ENCODE measurements at regions not wholly inside any gene's neighbourhood (a gene's known extent, or its start where the extent isn't known, plus 50 kb on each side); places are given as distances from the start of the nearest gene placed in this dataset.

DNA sequence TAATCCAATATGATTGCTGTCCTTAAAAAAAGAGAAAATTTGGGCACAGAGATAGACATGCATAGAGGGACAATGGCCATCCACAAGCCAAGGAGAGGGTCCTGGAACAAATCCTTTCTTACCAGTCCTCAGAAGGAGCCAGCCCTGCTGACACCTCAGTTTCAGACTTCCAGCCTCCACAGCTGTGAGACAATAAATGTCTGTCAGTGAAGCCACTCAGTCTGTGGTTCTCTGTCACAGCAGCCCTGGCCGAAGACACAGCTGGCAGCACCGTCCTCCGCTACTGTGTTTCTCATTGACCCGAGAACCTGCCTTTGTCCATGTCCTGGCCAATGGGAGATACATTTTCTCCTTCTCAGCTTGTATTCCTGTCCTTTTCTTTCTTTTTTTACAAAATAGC lies 207.9 kb downstream of the TM9SF2 start:
- no peaks in the 10 kb centered on the region for H3K4me1 Mint-ChIP-seq (ENCODE audit: low read depth)
- CTCF ChIA-PET: no interaction called here
- POLR2A ChIA-PET: no interaction called here
- H3K9me3 Mint-ChIP-seq: no peaks in the 10 kb centered on the region
- intact Hi-C loops (cut with micrococcal nuclease): no loop called here
- DNase-seq: no peak
- no peaks in the 10 kb centered on the region for H3K27me3 Mint-ChIP-seq
- H3K4me3 Mint-ChIP-seq: no peak overlapping the region
- no peak overlapping the region for H3K27ac Mint-ChIP-seq
- no peaks in the 10 kb centered on the region for H3K36me3 Mint-ChIP-seq

GRCh38 chr13:99704390-99704789 lies 203.1 kb downstream of the TM9SF2 start:
- no peak overlapping the region for H3K4me3 Mint-ChIP-seq
- H3K27ac Mint-ChIP-seq: no peak overlapping the region
- POLR2A ChIA-PET: no interaction called here
- H3K36me3 Mint-ChIP-seq: no peaks in the 10 kb centered on the region
- no peak for DNase-seq
- intact Hi-C loops (cut with micrococcal nuclease): no loop called here
- peaks cover 4% of the 10 kb centered on the region for H3K4me1 Mint-ChIP-seq (ENCODE audit: low read depth)
- no peaks in the 10 kb centered on the region for H3K27me3 Mint-ChIP-seq
- CTCF ChIA-PET: no interaction called here
- no peaks in the 10 kb centered on the region for H3K9me3 Mint-ChIP-seq

- no peaks in the 10 kb centered on the region for H3K36me3 Mint-ChIP-seq
- ChIA-PET POLR2A (no interaction called here), CTCF (no interaction called here)
- H3K4me1 Mint-ChIP-seq (ENCODE audit: low read depth): peaks cover 4% of the 10 kb centered on the region
- intact Hi-C loops (cut with micrococcal nuclease): no loop called here
- DNase-seq: no peak
- no peaks in the 10 kb centered on the region for H3K27me3 Mint-ChIP-seq
- H3K27ac Mint-ChIP-seq: no peak overlapping the region
- no peak overlapping the region for H3K4me3 Mint-ChIP-seq
- no peaks in the 10 kb centered on the region for H3K9me3 Mint-ChIP-seq
Observed at GRCh38 chr13:99703908-99704307, 202.6 kb downstream of the TM9SF2 start.

GRCh38 chr13:99702687-99703319 lies 201.5 kb downstream of the TM9SF2 start:
- no peaks in the 10 kb centered on the region for H3K9me3 Mint-ChIP-seq
- no peak overlapping the region for H3K4me3 Mint-ChIP-seq
- DNase-seq: no peak
- CTCF ChIA-PET: no interaction called here
- no peaks in the 10 kb centered on the region for H3K27me3 Mint-ChIP-seq
- H3K4me1 Mint-ChIP-seq (ENCODE audit: low read depth): peaks cover 4% of the 10 kb centered on the region
- POLR2A ChIA-PET: no interaction called here
- H3K27ac Mint-ChIP-seq: no peak overlapping the region
- H3K36me3 Mint-ChIP-seq: no peaks in the 10 kb centered on the region
- intact Hi-C loops (cut with micrococcal nuclease): no loop called here

GRCh38 chr13:99700468-99700867 lies 199.2 kb downstream of the TM9SF2 start:
- intact Hi-C loops (cut with micrococcal nuclease): no loop called here
- POLR2A ChIA-PET: no interaction called here
- Mint-ChIP-seq H3K27ac (no peak overlapping the region), H3K4me3 (no peak overlapping the region), H3K4me1 (ENCODE audit: low read depth) (peaks cover 4% of the 10 kb centered on the region), H3K27me3 (no peaks in the 10 kb centered on the region), H3K36me3 (no peaks in the 10 kb centered on the region), H3K9me3 (no peaks in the 10 kb centered on the region)
- CTCF ChIA-PET: no interaction called here
- no peak for DNase-seq

DNA sequence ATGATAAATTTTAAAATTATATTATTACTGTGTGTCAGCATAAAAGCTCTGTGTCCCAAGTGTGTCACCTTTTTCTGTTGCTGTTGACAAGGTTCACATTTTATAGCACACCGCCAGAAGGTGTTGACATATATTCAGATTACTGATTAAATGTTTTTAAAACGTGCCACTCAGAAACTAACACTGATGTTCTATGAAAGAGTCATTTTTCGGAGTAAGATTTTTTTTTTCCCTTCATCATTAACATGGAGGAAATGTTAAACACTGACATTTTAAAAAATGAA lies 197.5 kb downstream of the TM9SF2 start:
- ChIA-PET POLR2A (interaction anchor here (0.6 kb wide), 1 partner anchor 850 kb away, joined by 3 read pairs; no protein-coding TSS in a partner anchor), CTCF (interaction anchor here (1.0 kb wide), 1 partner anchor 200 kb away, joined by 3 read pairs; no protein-coding TSS in a partner anchor)
- Mint-ChIP-seq H3K27ac (no peak overlapping the region), H3K4me3 (no peak overlapping the region), H3K4me1 (ENCODE audit: low read depth) (peaks cover 4% of the 10 kb centered on the region), H3K36me3 (no peaks in the 10 kb centered on the region), H3K27me3 (no peaks in the 10 kb centered on the region), H3K9me3 (no peaks in the 10 kb centered on the region)
- no peak for DNase-seq
- intact Hi-C loops (cut with micrococcal nuclease): no loop called here

DNA sequence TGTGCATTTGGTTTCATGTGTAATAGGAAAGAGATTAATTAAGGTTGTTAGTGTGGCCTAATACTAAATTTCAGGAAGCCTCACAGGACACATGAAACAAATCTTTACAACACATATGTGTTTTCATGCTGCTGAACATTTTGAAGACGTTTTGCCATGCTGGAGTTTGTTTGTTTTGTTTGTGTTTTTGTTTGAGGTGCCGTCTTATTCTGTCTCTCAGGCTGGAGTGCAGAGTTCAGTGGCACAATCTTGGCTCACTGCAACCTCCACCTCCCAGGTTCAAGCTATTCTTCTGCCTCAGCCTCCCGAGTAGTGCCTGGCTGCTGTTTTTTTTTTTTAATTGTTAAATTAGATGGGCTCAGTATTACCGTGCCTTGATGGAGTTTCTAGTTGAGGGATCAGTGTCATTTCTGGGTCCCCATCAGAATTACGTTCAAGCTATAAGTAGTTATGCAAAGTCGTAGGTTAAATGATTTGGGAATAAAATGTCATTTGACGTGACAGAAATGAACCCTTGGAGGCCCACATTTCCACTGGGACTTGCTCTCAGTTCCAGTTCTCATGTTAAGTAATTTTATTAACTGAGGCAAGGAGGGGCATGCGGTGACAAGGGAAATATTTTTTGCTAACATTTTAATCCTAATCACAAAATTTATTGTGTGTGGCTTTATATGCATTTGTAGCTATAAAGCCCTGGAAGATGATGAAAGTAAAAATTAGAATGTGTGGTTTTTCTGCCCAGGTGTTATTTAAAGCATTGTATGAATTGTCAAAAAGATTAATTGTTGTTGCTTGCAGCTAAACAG lies 196.9 kb downstream of the TM9SF2 start:
- H3K36me3 Mint-ChIP-seq: no peaks in the 10 kb centered on the region
- DNase-seq: no peak
- H3K27me3 Mint-ChIP-seq: no peaks in the 10 kb centered on the region
- H3K4me1 Mint-ChIP-seq (ENCODE audit: low read depth): peaks cover 4% of the 10 kb centered on the region
- POLR2A ChIA-PET: interaction anchor here (0.6 kb wide), 1 partner anchor 849 kb away, joined by 3 read pairs; no protein-coding TSS in a partner anchor
- no peak overlapping the region for H3K4me3 Mint-ChIP-seq
- no peak overlapping the region for H3K27ac Mint-ChIP-seq
- intact Hi-C loops (cut with micrococcal nuclease): no loop called here
- H3K9me3 Mint-ChIP-seq: no peaks in the 10 kb centered on the region
- CTCF ChIA-PET: interaction anchor here (1.0 kb wide), 1 partner anchor 200 kb away, joined by 3 read pairs; no protein-coding TSS in a partner anchor

- POLR2A ChIA-PET: no interaction called here
- CTCF ChIA-PET: interaction anchor here (0.6 kb wide), 1 partner anchor 1091 kb away, joined by 3 read pairs; no protein-coding TSS in a partner anchor
- Mint-ChIP-seq H3K4me3 (no peak overlapping the region), H3K27me3 (no peaks in the 10 kb centered on the region), H3K4me1 (ENCODE audit: low read depth) (peaks cover 3% of the 10 kb centered on the region), H3K9me3 (no peaks in the 10 kb centered on the region), H3K27ac (no peak overlapping the region), H3K36me3 (no peaks in the 10 kb centered on the region)
- no peak for DNase-seq
- intact Hi-C loops (cut with micrococcal nuclease): no loop called here
Observed at GRCh38 chr13:99695857-99696256, 194.6 kb downstream of the TM9SF2 start.

- Mint-ChIP-seq H3K9me3 (no peaks in the 10 kb centered on the region), H3K27ac (no peak overlapping the region), H3K27me3 (no peaks in the 10 kb centered on the region), H3K36me3 (no peaks in the 10 kb centered on the region), H3K4me3 (no peak overlapping the region), H3K4me1 (ENCODE audit: low read depth) (no peaks in the 10 kb centered on the region)
- ChIA-PET POLR2A (no interaction called here), CTCF (no interaction called here)
- intact Hi-C loops (cut with micrococcal nuclease): no loop called here
- no peak for DNase-seq
Observed at GRCh38 chr13:99693852-99694611, 192.8 kb downstream of the TM9SF2 start.

GRCh38 chr13:99693351-99693750 lies 192.1 kb downstream of the TM9SF2 start:
- Mint-ChIP-seq H3K4me1 (ENCODE audit: low read depth) (no peaks in the 10 kb centered on the region), H3K4me3 (no peak overlapping the region), H3K27me3 (no peaks in the 10 kb centered on the region), H3K36me3 (no peaks in the 10 kb centered on the region), H3K9me3 (no peaks in the 10 kb centered on the region), H3K27ac (no peak overlapping the region)
- CTCF ChIA-PET: no interaction called here
- POLR2A ChIA-PET: no interaction called here
- intact Hi-C loops (cut with micrococcal nuclease): no loop called here
- DNase-seq: no peak

DNA sequence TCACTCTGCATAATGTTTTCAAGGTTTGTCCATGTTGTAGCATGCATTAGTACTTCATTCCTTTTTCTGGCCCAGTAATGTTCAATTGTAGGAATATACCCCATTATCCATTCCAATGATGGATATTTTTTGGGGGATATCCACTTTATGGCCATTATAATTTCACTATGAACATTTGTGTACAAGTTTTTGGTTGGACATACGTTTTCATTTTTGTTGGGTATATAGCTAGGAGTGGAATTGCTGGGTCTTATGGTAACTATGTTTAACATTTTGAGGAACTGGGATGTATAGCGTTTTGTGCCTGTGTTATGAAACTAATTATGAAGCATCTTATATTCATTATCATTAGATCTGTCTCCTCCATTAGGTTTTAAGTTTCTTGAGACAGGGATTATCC lies 191.6 kb downstream of the TM9SF2 start:
- no peaks in the 10 kb centered on the region for H3K4me1 Mint-ChIP-seq (ENCODE audit: low read depth)
- no peak for DNase-seq
- ChIA-PET POLR2A (no interaction called here), CTCF (no interaction called here)
- no peaks in the 10 kb centered on the region for H3K36me3 Mint-ChIP-seq
- no peaks in the 10 kb centered on the region for H3K9me3 Mint-ChIP-seq
- H3K27ac Mint-ChIP-seq: no peak overlapping the region
- H3K27me3 Mint-ChIP-seq: no peaks in the 10 kb centered on the region
- no peak overlapping the region for H3K4me3 Mint-ChIP-seq
- intact Hi-C loops (cut with micrococcal nuclease): no loop called here

GRCh38 chr13:99691552-99691951 lies 190.3 kb downstream of the TM9SF2 start:
- H3K4me3 Mint-ChIP-seq: no peak overlapping the region
- ChIA-PET CTCF (no interaction called here), POLR2A (no interaction called here)
- no peaks in the 10 kb centered on the region for H3K27me3 Mint-ChIP-seq
- H3K36me3 Mint-ChIP-seq: no peaks in the 10 kb centered on the region
- no peak for DNase-seq
- intact Hi-C loops (cut with micrococcal nuclease): no loop called here
- H3K9me3 Mint-ChIP-seq: no peaks in the 10 kb centered on the region
- no peaks in the 10 kb centered on the region for H3K4me1 Mint-ChIP-seq (ENCODE audit: low read depth)
- H3K27ac Mint-ChIP-seq: no peak overlapping the region

All from activated CD4-positive, alpha-beta memory T cell treated with anti-CD3 and anti-CD28 coated beads for 36 hours (primary cell).